H1 (cell line): ENCODE measurements at regions not wholly inside any gene's neighbourhood (a gene's known extent, or its start where the extent isn't known, plus 50 kb on each side); places are given as distances from the start of the nearest gene placed in this dataset.

ENCODE experiments used
- CTCF ChIP-seq, 3 experiments: IDR thresholded peaks; 1 replicate in 2 of 3; 2 replicates in 1 of 3; pipeline versions ENCODE4 v1.5.1 to v1.6.1; 2011; ENCODE audit warnings: low read length in 3 of 3, mild to moderate bottlenecking in 3 of 3, inconsistent platforms in 2 of 3, low read depth in 1 of 3, moderate library complexity in 1 of 3; ENCODE audit not compliant: insufficient read depth in 1 of 3; ENCODE audit errors: control extremely low read depth in 1 of 3
- RNF2 ChIP-seq: fragments of 200-900, 300-1000 bp; sonication (generic); IDR thresholded peaks from 2 replicates; pipeline ENCODE4 v1.7.1; 2016; ENCODE audit warnings: borderline replicate concordance, low read depth, mild to moderate bottlenecking, antibody characterized with exemption, low read length; ENCODE audit not compliant: poor library complexity, severe bottlenecking; ENCODE audit errors: missing control alignments
- SIN3A ChIP-seq, 2 experiments: IDR thresholded peaks in 1 of 2; conservative IDR thresholded peaks in 1 of 2; 2 replicates each; pipeline ENCODE4 v1.6.1; 2011 to 2012; ENCODE audit warnings: low read length in 2 of 2, improper control_type of control experiment in 1 of 2, low read depth in 1 of 2, mild to moderate bottlenecking in 1 of 2
- SP1 ChIP-seq: IDR thresholded peaks from 2 replicates; pipeline ENCODE4 v1.6.1; 2011; ENCODE audit warnings: low read depth, low read length
- SRF ChIP-seq: IDR thresholded peaks from 2 replicates; pipeline ENCODE4 v1.6.1; 2011; ENCODE audit warnings: mild to moderate bottlenecking, low read depth, low read length, moderate library complexity

- TF ChIP-seq SRF: no peak
- no peak for TF ChIP-seq SP1
- TF ChIP-seq CTCF (IDR thresholded peaks at IDR 0.05; ENCODE audit: control extremely low read depth in 1 of 3, insufficient read depth in 1 of 3, low read depth in 1 of 3, low read length in 3 of 3): no peak
- TF ChIP-seq SIN3A (conservative IDR thresholded peaks at IDR 0.05 in 1 of 2, IDR thresholded peaks at IDR 0.05 in 1 of 2; ENCODE audit: low read depth in 1 of 2, low read length in 2 of 2): no peak
- no peak for TF ChIP-seq RNF2
These were observed 306.3 kb upstream of the HS6ST1 start for GRCh38 chr2:128624956-128625355.
